ENCODE measurements at regions not wholly inside any gene's neighbourhood (a gene's known extent, or its start where the extent isn't known, plus 50 kb on each side); places are given as distances from the start of the nearest gene placed in this dataset.

DNA sequence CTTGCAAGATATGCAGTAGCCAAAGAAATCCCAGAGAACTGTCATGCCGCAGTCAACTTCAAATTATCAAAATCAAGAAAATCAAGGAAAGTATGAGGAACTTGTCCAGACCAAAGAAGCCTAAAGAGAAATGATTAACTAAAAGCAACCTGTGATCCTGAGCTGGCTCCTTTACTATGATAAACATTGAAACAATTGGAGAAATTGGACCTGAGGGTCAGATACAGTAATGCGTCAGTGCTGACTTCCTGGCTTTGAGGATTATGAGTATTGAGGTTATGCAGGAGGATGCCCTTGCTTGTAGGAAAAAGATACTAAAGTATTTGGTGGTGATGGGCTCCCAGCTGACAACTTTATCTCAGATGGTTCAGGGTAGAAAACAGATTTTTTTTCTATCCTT is 324.7 kb upstream of the AKR1E2 start:
- TF ChIP-seq TCF7 (IDR thresholded peaks at IDR 0.05; ENCODE audit: borderline replicate concordance) (no peak), NR3C1 (CRISPR knock-in tag; IDR thresholded peaks at IDR 0.05) (no peak), ZNF174 (CRISPR knock-in tag; IDR thresholded peaks at IDR 0.05) (no peak), NFYB (IDR thresholded peaks at IDR 0.05; ENCODE audit: extremely low read depth, insufficient read length) (no peak), HNRNPLL (IDR thresholded peaks at IDR 0.05; ENCODE audit: low read depth, low read length, poor library complexity, severe bottlenecking) (no peak), RBM22 (IDR thresholded peaks at IDR 0.05; ENCODE audit: low read depth, low read length, poor library complexity, severe bottlenecking) (no peak), NR2C1 (IDR thresholded peaks at IDR 0.05) (no peak), NR2C1 (tag; IDR thresholded peaks at IDR 0.05) (no peak), EZH2 (IDR thresholded peaks at IDR 0.05; ENCODE audit: borderline replicate concordance, low read depth, low read length) (no peak), ZNF217 (CRISPR knock-in tag; IDR thresholded peaks at IDR 0.05) (no peak)
- TF ChIP-seq, protein P1, sequence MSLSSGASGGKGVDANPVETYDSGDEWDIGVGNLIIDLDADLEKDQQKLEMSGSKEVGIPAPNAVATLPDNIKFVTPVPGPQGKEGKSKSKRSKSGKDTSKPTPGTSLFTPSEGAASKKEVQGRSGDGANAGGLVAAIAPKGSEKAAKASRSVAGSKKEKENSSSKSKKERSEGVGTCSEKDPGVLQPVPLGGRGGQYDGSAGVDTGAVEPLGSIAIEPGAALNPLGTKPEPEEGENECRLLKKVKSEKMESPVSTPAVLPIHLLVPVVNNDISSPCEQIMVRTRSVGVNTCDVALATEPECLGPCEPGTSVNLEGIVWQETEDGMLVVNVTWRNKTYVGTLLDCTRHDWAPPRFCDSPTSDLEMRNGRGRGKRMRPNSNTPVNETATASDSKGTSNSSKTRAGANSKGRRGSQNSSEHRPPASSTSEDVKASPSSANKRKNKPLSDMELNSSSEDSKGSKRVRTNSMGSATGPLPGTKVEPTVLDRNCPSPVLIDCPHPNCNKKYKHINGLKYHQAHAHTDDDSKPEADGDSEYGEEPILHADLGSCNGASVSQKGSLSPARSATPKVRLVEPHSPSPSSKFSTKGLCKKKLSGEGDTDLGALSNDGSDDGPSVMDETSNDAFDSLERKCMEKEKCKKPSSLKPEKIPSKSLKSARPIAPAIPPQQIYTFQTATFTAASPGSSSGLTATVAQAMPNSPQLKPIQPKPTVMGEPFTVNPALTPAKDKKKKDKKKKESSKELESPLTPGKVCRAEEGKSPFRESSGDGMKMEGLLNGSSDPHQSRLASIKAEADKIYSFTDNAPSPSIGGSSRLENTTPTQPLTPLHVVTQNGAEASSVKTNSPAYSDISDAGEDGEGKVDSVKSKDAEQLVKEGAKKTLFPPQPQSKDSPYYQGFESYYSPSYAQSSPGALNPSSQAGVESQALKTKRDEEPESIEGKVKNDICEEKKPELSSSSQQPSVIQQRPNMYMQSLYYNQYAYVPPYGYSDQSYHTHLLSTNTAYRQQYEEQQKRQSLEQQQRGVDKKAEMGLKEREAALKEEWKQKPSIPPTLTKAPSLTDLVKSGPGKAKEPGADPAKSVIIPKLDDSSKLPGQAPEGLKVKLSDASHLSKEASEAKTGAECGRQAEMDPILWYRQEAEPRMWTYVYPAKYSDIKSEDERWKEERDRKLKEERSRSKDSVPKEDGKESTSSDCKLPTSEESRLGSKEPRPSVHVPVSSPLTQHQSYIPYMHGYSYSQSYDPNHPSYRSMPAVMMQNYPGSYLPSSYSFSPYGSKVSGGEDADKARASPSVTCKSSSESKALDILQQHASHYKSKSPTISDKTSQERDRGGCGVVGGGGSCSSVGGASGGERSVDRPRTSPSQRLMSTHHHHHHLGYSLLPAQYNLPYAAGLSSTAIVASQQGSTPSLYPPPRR (CRISPR knock-in tag; IDR thresholded peaks at IDR 0.05; ENCODE audit: borderline replicate concordance): no peak
- TF ChIP-seq, protein P2, sequence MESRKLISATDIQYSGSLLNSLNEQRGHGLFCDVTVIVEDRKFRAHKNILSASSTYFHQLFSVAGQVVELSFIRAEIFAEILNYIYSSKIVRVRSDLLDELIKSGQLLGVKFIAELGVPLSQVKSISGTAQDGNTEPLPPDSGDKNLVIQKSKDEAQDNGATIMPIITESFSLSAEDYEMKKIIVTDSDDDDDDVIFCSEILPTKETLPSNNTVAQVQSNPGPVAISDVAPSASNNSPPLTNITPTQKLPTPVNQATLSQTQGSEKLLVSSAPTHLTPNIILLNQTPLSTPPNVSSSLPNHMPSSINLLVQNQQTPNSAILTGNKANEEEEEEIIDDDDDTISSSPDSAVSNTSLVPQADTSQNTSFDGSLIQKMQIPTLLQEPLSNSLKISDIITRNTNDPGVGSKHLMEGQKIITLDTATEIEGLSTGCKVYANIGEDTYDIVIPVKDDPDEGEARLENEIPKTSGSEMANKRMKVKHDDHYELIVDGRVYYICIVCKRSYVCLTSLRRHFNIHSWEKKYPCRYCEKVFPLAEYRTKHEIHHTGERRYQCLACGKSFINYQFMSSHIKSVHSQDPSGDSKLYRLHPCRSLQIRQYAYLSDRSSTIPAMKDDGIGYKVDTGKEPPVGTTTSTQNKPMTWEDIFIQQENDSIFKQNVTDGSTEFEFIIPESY (CRISPR knock-in tag; IDR thresholded peaks at IDR 0.05): no peak
- TF ChIP-seq, protein P3, sequence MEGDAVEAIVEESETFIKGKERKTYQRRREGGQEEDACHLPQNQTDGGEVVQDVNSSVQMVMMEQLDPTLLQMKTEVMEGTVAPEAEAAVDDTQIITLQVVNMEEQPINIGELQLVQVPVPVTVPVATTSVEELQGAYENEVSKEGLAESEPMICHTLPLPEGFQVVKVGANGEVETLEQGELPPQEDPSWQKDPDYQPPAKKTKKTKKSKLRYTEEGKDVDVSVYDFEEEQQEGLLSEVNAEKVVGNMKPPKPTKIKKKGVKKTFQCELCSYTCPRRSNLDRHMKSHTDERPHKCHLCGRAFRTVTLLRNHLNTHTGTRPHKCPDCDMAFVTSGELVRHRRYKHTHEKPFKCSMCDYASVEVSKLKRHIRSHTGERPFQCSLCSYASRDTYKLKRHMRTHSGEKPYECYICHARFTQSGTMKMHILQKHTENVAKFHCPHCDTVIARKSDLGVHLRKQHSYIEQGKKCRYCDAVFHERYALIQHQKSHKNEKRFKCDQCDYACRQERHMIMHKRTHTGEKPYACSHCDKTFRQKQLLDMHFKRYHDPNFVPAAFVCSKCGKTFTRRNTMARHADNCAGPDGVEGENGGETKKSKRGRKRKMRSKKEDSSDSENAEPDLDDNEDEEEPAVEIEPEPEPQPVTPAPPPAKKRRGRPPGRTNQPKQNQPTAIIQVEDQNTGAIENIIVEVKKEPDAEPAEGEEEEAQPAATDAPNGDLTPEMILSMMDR (IDR thresholded peaks at IDR 0.05 in 2 of 3, conservative IDR thresholded peaks at IDR 0.05 in 1 of 3; ENCODE audit: insufficient read depth in 2 of 3, low read depth in 1 of 3, low read length in 3 of 3): no peak
- TF ChIP-seq, protein P4, sequence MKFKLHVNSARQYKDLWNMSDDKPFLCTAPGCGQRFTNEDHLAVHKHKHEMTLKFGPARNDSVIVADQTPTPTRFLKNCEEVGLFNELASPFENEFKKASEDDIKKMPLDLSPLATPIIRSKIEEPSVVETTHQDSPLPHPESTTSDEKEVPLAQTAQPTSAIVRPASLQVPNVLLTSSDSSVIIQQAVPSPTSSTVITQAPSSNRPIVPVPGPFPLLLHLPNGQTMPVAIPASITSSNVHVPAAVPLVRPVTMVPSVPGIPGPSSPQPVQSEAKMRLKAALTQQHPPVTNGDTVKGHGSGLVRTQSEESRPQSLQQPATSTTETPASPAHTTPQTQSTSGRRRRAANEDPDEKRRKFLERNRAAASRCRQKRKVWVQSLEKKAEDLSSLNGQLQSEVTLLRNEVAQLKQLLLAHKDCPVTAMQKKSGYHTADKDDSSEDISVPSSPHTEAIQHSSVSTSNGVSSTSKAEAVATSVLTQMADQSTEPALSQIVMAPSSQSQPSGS (CRISPR knock-in tag; IDR thresholded peaks at IDR 0.05): no peak
- TF ChIP-seq, protein P5, sequence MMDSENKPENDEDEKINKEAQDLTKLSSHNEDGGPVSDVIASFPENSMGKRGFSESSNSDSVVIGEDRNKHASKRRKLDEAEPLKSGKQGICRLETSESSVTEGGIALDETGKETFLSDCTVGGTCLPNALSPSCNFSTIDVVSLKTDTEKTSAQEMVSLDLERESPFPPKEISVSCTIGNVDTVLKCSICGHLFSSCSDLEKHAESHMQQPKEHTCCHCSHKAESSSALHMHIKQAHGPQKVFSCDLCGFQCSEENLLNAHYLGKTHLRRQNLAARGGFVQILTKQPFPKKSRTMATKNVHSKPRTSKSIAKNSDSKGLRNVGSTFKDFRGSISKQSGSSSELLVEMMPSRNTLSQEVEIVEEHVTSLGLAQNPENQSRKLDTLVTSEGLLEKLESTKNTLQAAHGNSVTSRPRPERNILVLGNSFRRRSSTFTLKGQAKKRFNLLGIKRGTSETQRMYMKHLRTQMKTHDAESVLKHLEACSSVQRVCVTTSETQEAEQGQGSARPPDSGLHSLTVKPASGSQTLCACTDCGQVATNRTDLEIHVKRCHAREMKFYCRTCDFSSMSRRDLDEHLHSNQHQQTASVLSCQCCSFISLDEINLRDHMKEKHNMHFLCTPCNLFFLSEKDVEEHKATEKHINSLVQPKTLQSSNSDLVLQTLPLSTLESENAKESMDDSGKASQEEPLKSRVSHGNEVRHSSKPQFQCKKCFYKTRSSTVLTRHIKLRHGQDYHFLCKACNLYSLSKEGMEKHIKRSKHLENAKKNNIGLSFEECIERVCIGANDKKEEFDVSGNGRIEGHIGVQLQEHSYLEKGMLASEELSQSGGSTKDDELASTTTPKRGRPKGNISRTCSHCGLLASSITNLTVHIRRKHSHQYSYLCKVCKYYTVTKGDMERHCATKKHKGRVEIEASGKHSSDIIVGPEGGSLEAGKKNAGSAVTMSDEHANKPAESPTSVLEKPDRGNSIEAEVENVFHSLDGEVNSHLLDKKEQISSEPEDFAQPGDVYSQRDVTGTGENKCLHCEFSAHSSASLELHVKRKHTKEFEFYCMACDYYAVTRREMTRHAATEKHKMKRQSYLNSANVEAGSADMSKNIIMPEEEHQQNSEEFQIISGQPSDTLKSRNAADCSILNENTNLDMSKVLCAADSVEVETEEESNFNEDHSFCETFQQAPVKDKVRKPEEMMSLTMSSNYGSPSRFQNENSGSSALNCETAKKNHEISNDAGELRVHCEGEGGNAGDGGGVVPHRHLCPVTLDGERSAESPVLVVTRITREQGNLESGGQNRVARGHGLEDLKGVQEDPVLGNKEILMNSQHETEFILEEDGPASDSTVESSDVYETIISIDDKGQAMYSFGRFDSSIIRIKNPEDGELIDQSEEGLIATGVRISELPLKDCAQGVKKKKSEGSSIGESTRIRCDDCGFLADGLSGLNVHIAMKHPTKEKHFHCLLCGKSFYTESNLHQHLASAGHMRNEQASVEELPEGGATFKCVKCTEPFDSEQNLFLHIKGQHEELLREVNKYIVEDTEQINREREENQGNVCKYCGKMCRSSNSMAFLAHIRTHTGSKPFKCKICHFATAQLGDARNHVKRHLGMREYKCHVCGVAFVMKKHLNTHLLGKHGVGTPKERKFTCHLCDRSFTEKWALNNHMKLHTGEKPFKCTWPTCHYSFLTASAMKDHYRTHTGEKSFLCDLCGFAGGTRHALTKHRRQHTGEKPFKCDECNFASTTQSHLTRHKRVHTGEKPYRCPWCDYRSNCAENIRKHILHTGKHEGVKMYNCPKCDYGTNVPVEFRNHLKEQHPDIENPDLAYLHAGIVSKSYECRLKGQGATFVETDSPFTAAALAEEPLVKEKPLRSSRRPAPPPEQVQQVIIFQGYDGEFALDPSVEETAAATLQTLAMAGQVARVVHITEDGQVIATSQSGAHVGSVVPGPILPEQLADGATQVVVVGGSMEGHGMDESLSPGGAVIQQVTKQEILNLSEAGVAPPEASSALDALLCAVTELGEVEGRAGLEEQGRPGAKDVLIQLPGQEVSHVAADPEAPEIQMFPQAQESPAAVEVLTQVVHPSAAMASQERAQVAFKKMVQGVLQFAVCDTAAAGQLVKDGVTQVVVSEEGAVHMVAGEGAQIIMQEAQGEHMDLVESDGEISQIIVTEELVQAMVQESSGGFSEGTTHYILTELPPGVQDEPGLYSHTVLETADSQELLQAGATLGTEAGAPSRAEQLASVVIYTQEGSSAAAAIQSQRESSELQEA (IDR thresholded peaks at IDR 0.05; ENCODE audit: low read depth): no peak

Data from K562 (cell line).